HL-60 (cell line): ENCODE measurements at regions not wholly inside any gene's neighbourhood (a gene's known extent, or its start where the extent isn't known, plus 50 kb on each side); places are given as distances from the start of the nearest gene placed in this dataset.
A peak's percentile ranks its signal among the peaks of the same experiment; 100 is the strongest.

ENCODE experiments used
- DNase-seq, 2 experiments: peaks; one replicate each; pipeline ENCODE4 v3.0.0-alpha.2; 2010 to 2020; ENCODE audit warnings: low read depth in 1 of 2, low spot score in 1 of 2
- H3K27ac ChIP-seq: fragments of 250-450 bp; sonication (Bioruptor Pico); replicated peaks from 2 replicates; pipeline ENCODE4 v1.5.1; 2020; ENCODE audit warnings: mild to moderate bottlenecking, moderate library complexity
- H3K27me3 ChIP-seq: fragments of 250-450 bp; sonication (Bioruptor Pico); 2 replicates; pipeline ENCODE4 v1.5.1; 2021; ENCODE audit warnings: mild to moderate bottlenecking, moderate library complexity; ENCODE audit not compliant: insufficient read depth, poor library complexity, severe bottlenecking
- H3K4me3 ChIP-seq: replicated peaks from 2 replicates; pipeline ENCODE4 v1.5.1; 2011; ENCODE audit warnings: mild to moderate bottlenecking, control low read depth, low read length; ENCODE audit not compliant: insufficient read depth
- GABPA ChIP-seq: IDR thresholded peaks from 2 replicates; pipeline ENCODE4 v1.6.1; 2012; ENCODE audit warnings: low read depth
- POLR2AphosphoS5 ChIP-seq: IDR thresholded peaks from 2 replicates; pipeline ENCODE4 v1.6.1; 2012; ENCODE audit warnings: low read depth
- REST ChIP-seq: IDR thresholded peaks from 2 replicates; pipeline ENCODE4 v1.6.1; 2012; ENCODE audit warnings: low read depth; ENCODE audit not compliant: insufficient replicate concordance
- SPI1 ChIP-seq: IDR thresholded peaks from 2 replicates; pipeline ENCODE4 v1.6.1; 2012; ENCODE audit warnings: low read depth, mild to moderate bottlenecking, borderline replicate concordance
- TF ChIP-seq, protein P1 (sequence below): IDR thresholded peaks from one replicate; pipeline ENCODE4 v1.5.1; 2011; ENCODE audit warnings: low read length, control low read depth, inconsistent platforms; ENCODE audit not compliant: insufficient read depth

- no peak for DNase-seq
Observed at GRCh38 chr1:5342172-5342571, 650.1 kb downstream of the NPHP4 start.

DNA sequence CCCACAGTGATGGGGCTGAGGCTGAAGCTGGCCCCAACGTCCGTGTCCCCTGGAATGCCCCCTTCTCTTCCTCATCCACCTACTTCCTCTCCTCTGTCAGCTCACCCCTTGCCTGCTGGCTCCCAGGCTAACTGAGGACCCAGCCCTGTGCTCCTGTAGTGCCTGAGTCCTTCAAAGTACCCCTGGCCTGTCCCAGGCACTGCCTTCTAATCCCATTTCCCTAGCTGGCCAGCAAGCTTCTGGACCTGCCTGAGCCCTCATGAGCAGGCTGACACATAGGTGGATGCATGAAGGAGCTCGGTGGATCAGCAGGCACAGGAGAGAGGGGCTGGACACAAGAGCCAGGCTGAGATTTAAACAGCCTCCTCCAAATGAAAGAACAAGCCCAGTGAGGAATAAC, 650.8 kb downstream of the NPHP4 start:
- TF ChIP-seq SPI1 (no peak), REST (no peak), POLR2AphosphoS5 (no peak), GABPA (no peak)
- TF ChIP-seq, protein P1, sequence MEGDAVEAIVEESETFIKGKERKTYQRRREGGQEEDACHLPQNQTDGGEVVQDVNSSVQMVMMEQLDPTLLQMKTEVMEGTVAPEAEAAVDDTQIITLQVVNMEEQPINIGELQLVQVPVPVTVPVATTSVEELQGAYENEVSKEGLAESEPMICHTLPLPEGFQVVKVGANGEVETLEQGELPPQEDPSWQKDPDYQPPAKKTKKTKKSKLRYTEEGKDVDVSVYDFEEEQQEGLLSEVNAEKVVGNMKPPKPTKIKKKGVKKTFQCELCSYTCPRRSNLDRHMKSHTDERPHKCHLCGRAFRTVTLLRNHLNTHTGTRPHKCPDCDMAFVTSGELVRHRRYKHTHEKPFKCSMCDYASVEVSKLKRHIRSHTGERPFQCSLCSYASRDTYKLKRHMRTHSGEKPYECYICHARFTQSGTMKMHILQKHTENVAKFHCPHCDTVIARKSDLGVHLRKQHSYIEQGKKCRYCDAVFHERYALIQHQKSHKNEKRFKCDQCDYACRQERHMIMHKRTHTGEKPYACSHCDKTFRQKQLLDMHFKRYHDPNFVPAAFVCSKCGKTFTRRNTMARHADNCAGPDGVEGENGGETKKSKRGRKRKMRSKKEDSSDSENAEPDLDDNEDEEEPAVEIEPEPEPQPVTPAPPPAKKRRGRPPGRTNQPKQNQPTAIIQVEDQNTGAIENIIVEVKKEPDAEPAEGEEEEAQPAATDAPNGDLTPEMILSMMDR, result no peak
- Histone ChIP-seq H3K27me3 (no peaks in the 10 kb centered on the region), H3K4me3 (no peak overlapping the region), H3K27ac (no peak overlapping the region)
- DNase-seq, result no peak

More at GRCh38 chr1:5342172-5342571, 650.1 kb downstream of the NPHP4 start:
- TF ChIP-seq GABPA (no peak), POLR2AphosphoS5 (no peak), SPI1 (no peak)
- TF ChIP-seq, protein P1, result no peak
- Histone ChIP-seq H3K4me3 (no peak overlapping the region), H3K27ac (no peak overlapping the region), H3K27me3 (no peaks in the 10 kb centered on the region)

- no peak overlapping the region for H3K27ac ChIP-seq
- no peaks in the 10 kb centered on the region for H3K27me3 ChIP-seq
- peak; percentile 59 for TF ChIP-seq SPI1
- TF ChIP-seq POLR2AphosphoS5, result no peak
- TF ChIP-seq, protein P1, result no peak
- TF ChIP-seq GABPA, result no peak
- H3K4me3 ChIP-seq, result no peak overlapping the region
- DNase-seq, result no peak
Observed at GRCh38 chr1:5340560-5341130, 651.6 kb downstream of the NPHP4 start.

DNA sequence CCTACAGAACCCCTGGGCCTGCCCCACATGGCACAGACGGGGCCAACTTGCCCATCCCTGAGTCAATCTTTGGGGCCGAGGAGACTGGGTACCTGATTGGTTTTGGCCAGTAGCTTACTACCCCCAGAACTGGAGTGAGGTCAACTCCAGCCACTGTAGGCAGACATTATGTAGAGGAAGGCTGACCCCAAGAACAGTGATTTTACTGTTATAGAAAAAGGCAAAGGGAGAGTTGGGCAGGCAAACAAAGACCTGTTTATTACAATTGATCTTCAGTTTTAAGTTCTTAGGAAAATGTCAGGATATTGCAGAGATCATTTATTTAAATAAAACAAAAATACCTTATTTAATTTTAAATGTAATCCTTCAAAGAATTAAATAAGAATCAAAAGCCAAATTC, 653.8 kb downstream of the NPHP4 start:
- no peak overlapping the region for H3K4me3 ChIP-seq
- no peak overlapping the region for H3K27ac ChIP-seq
- no peaks in the 10 kb centered on the region for H3K27me3 ChIP-seq
- no peak for DNase-seq
- TF ChIP-seq SPI1, result no peak
- TF ChIP-seq, protein P1, result no peak
- no peak for TF ChIP-seq POLR2AphosphoS5
